HG02938 (cell line): ENCODE measurements at regions not wholly inside any gene's neighbourhood (a gene's known extent, or its start where the extent isn't known, plus 50 kb on each side); places are given as distances from the start of the nearest gene placed in this dataset.

ENCODE experiments used
- ATAC-seq: cut with Tn5 transposase; IDR thresholded peaks from one replicate; pipeline ENCODE4 v1.9.1; 2021; ENCODE audit warnings: mild to moderate bottlenecking, moderate library complexity; ENCODE audit not compliant: unreplicated experiment

GRCh38 chr4:11900359-11900758 is 471.7 kb upstream of the HS3ST1 start:
- no peak for ATAC-seq

DNA sequence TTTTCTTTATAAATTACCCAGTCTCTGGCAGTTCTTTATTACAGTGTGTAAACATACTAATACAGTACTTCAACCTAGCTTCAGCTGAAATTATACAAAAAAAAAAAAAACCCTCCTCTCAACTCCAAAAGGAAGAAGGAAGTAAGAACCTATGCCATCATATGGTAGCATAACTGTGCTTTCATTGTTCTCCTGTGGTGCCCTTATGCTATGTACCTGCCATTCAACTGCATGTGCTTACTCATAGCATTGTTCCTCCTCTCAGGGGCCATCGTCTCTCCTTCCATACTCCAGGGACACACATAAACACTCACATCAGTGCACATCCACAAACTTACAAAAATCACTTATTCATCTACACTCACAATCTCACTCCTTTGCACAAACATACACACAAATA is 470.1 kb upstream of the HS3ST1 start:
- ATAC-seq = no peak

GRCh38 chr4:11895766-11896165 is 467.1 kb upstream of the HS3ST1 start:
- ATAC-seq = no peak

DNA sequence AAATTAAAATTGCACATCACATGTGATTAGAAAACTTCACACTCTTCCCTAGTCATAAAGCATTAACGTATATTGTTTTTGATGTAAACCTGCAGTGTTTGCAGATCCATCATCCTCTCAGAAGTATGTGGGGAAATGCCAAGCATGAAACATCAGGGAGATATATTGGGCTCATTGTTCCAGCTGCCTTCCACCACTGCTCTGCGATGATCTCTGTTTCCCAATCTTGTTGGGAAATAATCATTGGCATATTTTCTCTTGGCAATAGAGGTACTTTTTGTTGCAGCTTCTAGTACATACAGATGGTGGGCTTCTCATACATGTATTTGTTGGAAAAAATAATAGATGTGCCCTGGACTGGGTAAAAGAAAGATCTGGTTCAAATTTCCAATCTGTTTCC is 466.3 kb upstream of the HS3ST1 start:
- no peak for ATAC-seq

DNA sequence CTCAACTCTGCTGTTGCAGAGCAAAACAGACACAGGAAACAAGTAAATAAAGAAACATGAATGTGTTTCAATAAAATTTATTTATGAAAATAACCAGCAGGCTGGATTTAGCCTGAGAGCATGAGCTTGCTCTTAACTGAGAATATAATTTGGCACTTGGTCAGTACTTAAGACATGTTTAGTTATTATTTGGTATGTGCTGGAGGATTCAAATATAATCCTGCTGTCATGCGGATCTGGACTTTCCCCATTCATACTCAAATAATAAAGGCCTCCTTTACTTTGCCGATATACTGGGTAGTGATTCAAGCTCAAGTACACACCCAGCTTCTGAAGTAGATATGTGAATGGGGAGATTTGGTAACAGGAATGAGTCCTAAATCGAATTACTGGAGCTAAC is 465.5 kb upstream of the HS3ST1 start:
- ATAC-seq = no peak

GRCh38 chr4:11889099-11889498 is 460.4 kb upstream of the HS3ST1 start:
- no peak for ATAC-seq

DNA sequence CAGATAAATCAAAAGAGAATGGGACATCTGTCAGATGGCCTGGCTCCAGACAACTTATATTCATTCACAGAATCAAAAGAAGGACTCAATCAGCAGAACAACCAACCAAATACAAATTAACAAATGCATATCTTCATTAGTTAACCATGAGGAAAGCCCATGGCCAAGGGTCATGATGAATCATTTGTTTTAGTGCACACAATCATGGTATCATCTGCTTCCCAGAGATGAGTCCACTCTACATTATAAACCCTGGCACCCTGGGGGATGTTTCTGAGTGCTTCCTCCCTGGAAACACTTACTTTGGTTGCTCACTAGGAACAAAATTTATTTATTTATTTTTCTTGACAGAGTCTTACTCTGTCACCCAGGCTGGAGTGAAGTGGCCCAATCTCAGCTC is 453.3 kb upstream of the HS3ST1 start:
- no peak for ATAC-seq

DNA sequence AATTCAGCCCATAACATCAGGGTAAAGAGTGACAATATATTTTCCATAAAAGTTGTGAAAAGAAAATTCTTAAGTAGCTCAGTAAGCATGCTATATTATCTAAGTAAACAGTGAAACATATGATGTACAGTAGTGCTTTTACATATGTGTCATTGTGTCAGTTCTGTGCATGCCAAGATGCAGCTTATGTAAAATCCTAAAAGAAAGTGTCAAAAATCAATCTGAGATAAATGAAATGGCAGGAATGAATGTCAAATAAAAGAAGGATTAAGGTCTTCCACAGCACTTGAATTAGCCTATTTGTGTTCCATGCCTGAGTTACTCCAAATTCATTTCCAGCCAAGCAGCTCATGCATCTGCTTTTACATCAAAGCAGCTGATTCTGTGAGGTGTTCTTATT is 452.7 kb upstream of the HS3ST1 start:
- no peak for ATAC-seq

DNA sequence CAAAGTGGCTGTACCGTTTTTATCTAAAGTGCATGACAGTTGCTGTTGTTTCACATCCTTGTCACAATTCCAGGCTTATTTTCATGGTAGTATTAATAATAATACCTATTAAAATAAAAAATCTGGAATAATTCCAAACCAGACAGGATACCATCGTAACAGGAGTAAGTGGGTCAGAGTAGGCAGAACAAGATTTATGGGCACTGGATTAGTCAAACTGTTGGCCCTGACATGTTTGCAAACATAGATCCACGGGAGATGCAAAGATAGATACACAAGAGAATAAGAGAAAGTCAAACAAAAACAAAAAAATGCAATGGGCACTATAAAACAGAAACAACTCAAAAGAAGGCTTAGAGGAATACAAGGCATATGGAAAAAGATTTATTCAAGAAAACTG is 449.5 kb upstream of the HS3ST1 start:
- no peak for ATAC-seq

DNA sequence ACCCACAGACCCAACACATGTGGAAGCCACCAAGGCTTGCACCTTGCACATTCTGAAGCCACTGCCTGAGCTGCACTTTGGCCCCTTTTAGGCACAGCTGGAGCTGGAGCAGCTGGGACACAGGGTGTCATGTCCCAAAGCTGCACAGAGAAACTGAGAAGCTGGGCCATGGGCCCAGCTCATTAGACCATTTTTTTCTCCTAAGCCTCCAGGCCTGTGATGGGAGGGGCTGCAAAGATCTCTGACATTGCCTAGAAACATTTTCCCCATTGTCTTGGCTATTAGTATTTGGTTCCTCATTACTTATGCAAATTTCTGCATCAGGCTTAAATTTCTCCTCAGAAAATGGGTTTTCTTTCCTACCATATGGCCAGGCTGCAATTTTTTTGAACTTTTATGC is 447.4 kb upstream of the HS3ST1 start:
- ATAC-seq = no peak

DNA sequence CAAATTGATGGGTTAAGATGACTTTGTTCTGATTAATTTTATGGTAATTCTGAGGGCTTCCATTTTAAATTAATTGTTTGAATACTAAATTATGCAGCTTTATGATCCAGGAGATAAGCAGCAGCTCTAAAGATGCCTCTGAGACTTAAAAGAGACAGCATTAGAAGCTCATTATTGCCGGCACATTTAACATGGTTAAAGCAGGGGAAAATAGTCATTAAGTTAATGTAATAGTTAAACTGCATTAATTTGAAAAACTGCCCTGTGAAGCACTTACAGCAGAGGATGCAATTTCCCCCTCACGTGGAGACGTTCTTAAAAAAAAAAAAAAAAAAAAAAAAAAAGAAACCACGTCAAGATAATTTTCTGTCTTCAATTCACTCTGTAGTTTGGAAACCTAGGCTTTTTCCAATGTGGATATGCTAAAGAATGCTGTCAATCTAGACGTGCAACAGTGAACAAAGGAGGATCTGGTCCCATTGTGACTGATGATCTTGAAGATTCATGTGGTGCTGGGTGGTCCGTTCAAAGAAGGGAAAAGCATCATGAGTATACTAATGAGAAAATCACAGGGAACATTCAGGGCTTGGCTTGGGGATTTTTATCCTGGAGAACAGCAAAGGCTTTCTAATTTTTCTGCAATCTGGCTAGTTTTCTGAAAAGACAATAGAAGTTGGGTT is 440.6 kb upstream of the HS3ST1 start:
- no peak for ATAC-seq

DNA sequence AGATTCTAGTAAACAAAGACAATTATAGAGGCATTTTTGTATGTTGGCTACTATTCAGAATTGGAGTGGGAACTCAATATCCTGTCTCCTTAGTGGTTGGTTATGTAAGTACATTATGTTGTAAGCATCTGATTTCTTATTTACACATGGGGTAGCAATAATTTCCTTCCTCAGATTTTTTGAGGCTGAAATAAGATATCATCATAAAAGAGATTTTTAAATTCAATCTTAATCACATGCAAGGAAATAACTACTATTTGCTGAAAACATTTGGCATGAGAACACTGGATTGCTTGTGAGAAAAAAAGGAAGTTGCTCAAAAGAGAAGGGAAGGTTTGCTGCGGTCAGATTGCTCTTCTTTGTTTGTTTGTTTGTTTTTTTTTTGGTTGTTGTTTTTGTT is 437.7 kb upstream of the HS3ST1 start:
- ATAC-seq = no peak

- ATAC-seq = no peak
Observed at GRCh38 chr4:11860996-11861395, 432.3 kb upstream of the HS3ST1 start.

DNA sequence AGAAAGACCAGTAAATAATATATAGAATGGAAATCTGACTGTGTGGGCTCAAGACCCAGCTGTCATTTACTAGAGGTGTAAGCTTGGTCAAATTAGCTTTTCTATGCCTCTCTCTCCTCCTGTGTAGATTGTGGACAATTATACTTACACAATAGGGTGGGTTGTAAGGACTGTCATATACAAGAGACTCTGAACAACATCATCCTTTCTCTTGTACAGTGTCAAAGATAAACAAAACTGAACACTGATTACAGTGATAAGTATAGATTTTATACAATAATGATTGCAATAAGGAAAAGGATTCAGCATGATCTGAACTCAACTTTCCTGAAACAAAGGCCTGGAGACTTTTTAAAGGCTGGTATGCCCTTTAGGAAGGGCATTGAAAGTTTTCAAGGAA is 429.2 kb upstream of the HS3ST1 start:
- ATAC-seq = no peak

DNA sequence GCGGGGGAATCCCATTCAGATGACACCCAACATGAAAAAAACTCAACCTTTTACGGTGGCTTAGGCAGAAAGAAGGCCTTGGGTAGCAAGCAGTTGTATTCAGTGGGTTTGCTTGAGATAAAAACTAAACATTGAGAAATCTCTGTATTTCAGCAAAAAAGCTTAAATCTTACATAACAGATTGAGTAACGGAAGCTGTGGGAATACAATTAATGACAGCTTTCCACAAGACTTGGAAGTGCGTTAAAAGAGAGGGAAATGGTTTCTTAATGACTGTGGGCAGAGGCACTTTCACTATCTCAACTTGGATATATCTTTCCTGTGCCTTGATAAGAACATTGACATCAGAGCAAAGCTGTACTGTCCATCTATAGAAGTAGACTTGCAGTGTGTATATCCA is 418.5 kb upstream of the HS3ST1 start:
- ATAC-seq = no peak

GRCh38 chr4:11843927-11844326 is 415.2 kb upstream of the HS3ST1 start:
- ATAC-seq = no peak

DNA sequence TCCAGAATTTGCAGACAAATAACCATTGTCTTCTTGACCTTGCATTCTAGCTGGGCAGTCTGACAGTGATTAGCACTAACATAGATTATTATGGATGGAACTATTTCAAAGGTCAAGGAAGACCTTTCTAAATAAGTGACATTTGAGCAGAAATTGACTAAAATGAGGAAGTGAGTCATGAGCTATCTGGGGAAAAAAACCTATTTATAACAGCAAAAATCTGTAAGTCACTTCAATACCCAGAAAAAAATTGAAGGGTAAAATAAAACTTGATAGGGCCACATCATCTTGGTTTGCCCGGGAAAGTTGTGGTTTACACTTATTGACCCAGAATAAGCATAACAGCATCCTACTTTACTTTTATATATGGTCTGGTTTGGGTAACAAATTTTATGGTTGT is 414.6 kb upstream of the HS3ST1 start:
- ATAC-seq = no peak

DNA sequence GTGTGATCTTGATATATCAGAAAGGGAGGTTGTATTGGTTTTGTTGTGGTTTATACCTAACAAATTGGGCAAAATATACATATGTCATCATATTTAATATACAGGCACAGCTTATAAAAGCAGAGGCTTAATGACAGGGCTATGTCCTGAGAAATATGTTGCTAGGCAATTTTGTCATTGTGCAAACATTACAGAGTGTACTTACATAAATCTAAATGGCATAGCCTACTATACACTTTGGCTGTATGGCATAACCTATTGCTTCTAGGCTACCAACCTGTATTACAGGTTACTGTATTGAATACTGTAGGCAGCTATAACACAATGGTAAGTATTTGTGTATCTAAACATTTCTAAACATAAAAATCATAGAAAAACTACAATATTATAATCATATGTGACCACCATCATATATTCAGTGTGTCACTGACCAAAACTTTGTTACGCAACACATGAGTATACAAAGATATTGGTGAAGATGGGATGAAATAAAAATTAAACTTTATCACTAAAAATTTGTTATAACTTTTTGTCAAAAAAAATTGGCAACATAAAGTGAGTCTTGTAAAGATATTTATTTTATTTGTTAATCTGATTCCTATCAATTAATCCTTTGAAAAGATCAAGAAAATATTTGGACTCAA is 414.0 kb upstream of the HS3ST1 start:
- ATAC-seq = no peak

- no peak for ATAC-seq
Observed at GRCh38 chr4:11839889-11840288, 411.2 kb upstream of the HS3ST1 start.

- ATAC-seq = no peak
Observed at GRCh38 chr4:11831739-11832138, 403.0 kb upstream of the HS3ST1 start.

- ATAC-seq = no peak
Observed at GRCh38 chr4:11824566-11824965, 395.9 kb upstream of the HS3ST1 start.

GRCh38 chr4:11821772-11822430 is 393.2 kb upstream of the HS3ST1 start:
- no peak for ATAC-seq
